HG03342 (cell line): ENCODE measurements at regions not wholly inside any gene's neighbourhood (a gene's known extent, or its start where the extent isn't known, plus 50 kb on each side); places are given as distances from the start of the nearest gene placed in this dataset.
"Not testable (repeated sequence)": the region's sequence is repeated elsewhere in the genome, so short reads cannot be mapped to it uniquely, and the experiment has no call there.

Source experiments
- ATAC-seq: cut with Tn5 transposase; IDR thresholded peaks from one replicate; pipeline ENCODE4 v1.9.1; 2021; ENCODE audit warnings: mild to moderate bottlenecking, moderate library complexity; ENCODE audit not compliant: unreplicated experiment

GRCh38 chr15:93384886-93385285 is 295.9 kb upstream of the RGMA start:
- ATAC-seq, result no peak

- no peak for ATAC-seq
Measured at GRCh38 chr15:93382200-93382820, 293.3 kb upstream of the RGMA start.

- ATAC-seq, result no peak
Measured at GRCh38 chr15:93378558-93378957, 289.5 kb upstream of the RGMA start.

- no peak for ATAC-seq
Measured at GRCh38 chr15:93372865-93373223, 283.8 kb upstream of the RGMA start.

- ATAC-seq, result no peak
Measured at GRCh38 chr15:93372208-93372864, 283.3 kb upstream of the RGMA start.

- no peak for ATAC-seq
Measured at GRCh38 chr15:93366387-93367100, 277.5 kb upstream of the RGMA start.

- no peak for ATAC-seq
Measured at GRCh38 chr15:93362821-93363220, 273.8 kb upstream of the RGMA start.

GRCh38 chr15:93362203-93362602 is 273.2 kb upstream of the RGMA start:
- ATAC-seq, result no peak

GRCh38 chr15:93361703-93362102 is 272.7 kb upstream of the RGMA start:
- no peak for ATAC-seq

- ATAC-seq, result no peak
Measured at GRCh38 chr15:93360976-93361375, 272.0 kb upstream of the RGMA start.

- no peak for ATAC-seq
Measured at GRCh38 chr15:93360318-93360717, 271.3 kb upstream of the RGMA start.

- no peak for ATAC-seq
Measured at GRCh38 chr15:93359425-93360131, 270.6 kb upstream of the RGMA start.

- ATAC-seq, result no peak
Measured at GRCh38 chr15:93359060-93359408, 270.0 kb upstream of the RGMA start.

GRCh38 chr15:93358166-93359059 is 269.4 kb upstream of the RGMA start:
- no peak for ATAC-seq

GRCh38 chr15:93348711-93349545 is 259.9 kb upstream of the RGMA start:
- ATAC-seq, result no peak

- ATAC-seq, result no peak
Measured at GRCh38 chr15:93347986-93348385, 259.0 kb upstream of the RGMA start.

GRCh38 chr15:93345981-93346380 is 257.0 kb upstream of the RGMA start:
- ATAC-seq, result no peak

GRCh38 chr15:93343402-93343801 is 254.4 kb upstream of the RGMA start:
- not testable (repeated sequence) for ATAC-seq

- no peak for ATAC-seq
Measured at GRCh38 chr15:93341164-93341563, 252.2 kb upstream of the RGMA start.

GRCh38 chr15:93340406-93340805 is 251.4 kb upstream of the RGMA start:
- no peak for ATAC-seq
